ENCODE measurements at regions not wholly inside any gene's neighbourhood (a gene's known extent, or its start where the extent isn't known, plus 50 kb on each side); places are given as distances from the start of the nearest gene placed in this dataset.

DNA sequence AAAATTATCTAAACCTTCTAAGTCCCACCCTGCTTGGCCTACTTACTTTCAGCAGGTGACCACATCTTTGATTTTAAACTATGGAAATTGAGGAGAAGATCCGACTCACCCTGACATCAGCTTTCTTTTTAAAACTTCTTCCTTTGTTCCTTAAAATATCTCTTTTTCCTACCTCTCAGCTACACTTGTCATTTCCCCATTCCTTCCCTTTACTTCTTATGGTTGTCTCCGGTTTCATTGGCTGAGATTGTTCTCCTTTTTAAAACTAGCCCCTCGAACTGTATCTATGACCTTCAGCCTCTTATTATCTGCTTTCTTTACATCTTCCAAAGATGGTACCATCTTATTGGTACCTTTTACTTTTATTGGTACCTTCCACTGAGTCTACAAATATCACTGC lies 87.8 kb upstream of the NRIP1 start:
- DNase-seq = no peak

GRCh38 chr21:15159382-15160020 lies 94.7 kb upstream of the NRIP1 start:
- no peak for DNase-seq

- DNase-seq = no peak
Observed at GRCh38 chr21:15160136-15160535, 95.3 kb upstream of the NRIP1 start.

DNA sequence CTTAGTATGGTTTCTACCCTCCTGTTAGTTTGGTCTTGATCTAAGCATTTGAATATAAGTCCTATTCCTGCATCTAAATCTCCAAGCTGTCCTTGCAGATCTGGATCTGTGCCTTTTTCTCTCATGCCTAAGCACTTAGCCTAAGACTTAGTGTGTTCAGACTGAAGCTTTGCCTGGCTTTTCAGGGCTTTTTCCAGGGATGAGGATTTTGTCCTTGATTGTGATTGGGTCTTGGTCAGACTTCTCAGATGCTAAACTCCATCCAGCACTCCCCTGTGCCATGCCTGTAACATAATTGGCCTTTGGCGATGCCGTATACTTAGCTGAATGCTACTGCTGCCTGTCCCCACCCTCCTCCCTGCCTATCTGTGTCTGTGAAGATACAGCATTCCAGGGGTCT lies 98.1 kb upstream of the NRIP1 start:
- no peak for DNase-seq

- no peak for DNase-seq
Observed at GRCh38 chr21:15164273-15164672, 99.5 kb upstream of the NRIP1 start.

DNA sequence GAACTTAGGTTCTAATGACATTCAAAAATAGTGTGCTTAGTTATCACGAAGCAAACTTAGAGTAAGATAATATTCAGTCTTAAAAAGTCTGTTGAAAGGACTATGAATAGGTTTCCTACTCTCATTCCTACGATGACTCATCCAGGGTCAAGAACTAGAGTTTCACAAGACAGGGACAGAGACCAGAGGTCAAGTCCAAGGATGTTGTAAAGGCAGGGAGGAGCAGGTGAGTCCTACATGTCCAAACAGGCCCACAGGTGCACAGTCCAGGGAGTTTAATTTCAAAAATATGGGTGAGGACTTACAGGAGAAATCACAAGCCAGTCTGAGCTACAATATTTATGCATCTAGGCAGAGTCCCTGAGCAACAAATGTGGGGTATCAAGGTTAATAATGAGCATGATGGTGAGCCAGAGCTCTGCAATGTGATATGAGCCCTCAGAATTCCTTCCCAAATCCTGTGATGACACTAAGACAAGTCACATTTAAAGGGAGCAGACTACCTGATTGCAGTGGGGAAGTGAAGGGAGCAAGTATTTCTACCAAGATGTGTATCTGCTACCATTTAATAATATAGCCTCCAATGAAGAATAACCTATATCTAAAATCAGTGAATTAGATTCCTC lies 100.0 kb upstream of the NRIP1 start:
- no peak for DNase-seq

DNA sequence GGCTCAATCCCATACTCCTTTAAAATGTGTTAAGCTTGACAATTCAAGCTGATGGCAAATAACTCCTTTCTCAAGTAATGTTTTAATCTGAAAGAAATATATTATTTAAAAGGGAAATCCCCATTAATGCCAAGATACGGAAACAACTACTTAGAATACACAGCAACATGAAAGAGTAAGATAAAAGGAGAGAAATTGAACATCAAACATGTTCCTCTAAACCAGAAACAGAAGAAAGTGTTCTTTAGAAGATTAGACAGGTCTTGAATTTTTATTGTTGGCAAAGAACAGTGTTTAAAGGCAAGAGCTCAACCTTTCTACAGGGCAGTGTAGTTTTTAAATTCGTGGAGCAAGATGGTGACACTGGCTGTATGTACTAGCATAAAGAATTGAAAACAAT lies 105.8 kb upstream of the NRIP1 start:
- no peak for DNase-seq

DNA sequence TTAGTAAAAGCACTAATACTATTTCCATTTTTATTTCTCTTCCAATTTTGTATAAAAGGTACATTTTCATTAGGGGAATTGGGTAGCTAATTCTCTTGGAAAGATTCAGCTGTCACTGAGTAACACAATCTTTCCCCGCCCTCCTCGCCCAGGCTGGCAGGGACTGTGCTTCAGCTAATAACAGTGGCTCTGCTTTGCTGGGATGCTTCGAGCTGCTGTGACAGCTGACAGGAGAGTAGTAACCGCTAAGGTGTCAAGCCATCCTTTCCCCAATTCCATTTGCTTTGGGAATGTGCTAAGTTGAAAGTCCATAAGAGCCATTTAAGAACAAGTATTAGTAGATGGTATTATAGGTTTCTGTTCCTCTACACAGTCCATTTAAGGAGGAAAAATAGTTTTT lies 106.7 kb upstream of the NRIP1 start:
- DNase-seq = no peak

DNA sequence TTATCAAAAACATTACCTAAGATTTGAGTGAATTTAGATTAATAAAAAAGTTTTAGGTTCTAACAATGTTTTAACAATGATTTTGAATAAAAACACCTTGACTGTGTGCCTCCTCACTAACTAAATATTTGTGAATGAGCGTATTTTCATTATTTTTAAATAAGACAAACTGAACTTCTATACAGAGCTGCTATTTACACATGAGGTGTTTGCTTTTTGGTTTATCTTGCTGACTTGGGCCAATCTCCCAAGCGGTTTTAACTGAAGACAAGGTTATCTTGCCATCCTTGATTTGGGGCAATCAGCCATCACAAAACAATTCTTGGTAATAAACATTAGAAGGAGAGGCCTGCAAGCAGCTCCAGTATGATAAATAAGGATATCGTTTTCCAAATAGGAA lies 108.2 kb upstream of the NRIP1 start:
- DNase-seq = no peak

GRCh38 chr21:15174923-15175322 lies 110.1 kb upstream of the NRIP1 start:
- DNase-seq = no peak

- DNase-seq = no peak
Observed at GRCh38 chr21:15182731-15183130, 117.9 kb upstream of the NRIP1 start.

DNA sequence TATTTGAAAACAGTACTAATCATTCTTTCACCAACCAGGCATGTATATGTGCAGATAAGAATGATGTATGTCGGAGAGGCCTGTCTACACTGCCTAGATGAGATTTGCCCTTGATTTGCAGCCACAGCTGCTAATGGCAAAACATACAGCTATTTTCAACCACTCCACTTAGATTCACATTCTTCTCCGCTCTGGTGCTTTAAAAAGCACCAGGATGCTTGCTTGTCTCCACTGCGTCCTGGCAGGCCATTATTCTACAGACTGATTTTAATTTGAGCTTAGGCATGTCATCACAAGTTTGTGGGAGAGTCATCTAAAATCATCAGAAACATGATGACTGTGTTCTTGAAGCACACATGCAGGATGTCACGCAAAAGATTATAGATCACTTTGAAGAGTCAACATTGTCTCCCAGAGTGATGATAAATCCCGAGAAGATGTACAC lies 119.0 kb upstream of the NRIP1 start:
- no peak for DNase-seq

DNA sequence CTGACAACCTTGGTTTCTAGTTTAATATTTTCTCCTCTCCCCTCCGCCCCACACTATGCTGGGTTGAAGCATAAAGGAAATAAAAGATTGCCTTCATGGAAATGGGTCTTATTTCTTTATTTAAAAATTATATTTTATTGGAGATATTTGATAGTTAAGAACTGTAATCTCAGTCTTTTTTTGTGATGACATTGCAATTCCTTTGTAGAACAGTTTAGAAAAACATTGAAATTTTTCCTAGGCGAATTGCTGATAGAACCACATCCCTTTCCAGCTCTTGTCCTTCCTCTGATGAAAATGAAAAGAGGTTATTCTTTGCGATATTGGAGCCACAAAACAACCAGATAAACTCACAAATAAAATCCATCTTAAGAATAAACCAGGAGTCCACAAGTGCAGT lies 125.6 kb upstream of the NRIP1 start:
- no peak for DNase-seq

- DNase-seq = no peak
Observed at GRCh38 chr21:15190837-15191236, 126.0 kb upstream of the NRIP1 start.

DNA sequence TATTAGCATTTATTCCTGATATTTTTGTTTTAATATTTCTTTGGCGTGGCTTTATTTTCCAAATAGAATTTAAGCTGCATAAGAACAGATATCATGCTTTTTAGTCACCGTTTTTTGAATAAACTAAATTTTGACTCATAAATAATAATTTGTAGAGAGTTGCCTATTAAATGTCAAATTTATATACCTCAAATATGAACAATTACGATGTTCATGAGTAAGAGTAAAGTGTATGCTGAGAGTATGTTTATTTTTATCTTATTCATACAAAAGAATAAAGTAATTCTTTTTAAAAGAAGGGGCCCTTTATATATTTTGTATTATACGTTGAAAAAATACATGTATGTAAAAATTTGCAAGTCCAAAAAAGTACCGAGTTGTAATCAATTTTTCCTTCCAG lies 126.5 kb upstream of the NRIP1 start:
- DNase-seq = no peak

- no peak for DNase-seq
Observed at GRCh38 chr21:15192243-15192642, 127.4 kb upstream of the NRIP1 start.

- DNase-seq = no peak
Observed at GRCh38 chr21:15193937-15194336, 129.1 kb upstream of the NRIP1 start.

GRCh38 chr21:15195104-15195503 lies 130.3 kb upstream of the NRIP1 start:
- DNase-seq = no peak

- no peak for DNase-seq
Observed at GRCh38 chr21:15195768-15196167, 131.0 kb upstream of the NRIP1 start.

DNA sequence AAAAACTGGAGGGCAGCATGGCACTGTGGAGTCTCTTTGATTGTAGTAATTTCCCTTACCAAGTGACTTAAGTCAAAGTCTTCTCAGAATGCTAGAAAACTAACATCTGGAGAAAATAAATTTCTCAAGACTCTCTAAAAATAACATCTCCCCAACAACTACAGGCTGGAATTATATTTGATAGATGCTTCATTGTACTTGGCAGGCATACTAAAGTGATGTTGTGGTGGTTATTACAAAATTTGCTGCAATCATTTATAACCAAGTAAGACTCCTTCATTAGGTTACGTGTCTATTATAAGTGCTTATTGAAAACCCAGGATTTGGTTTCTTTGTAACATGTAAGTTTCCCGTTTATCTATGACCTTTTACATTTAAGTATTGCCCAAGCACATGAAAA lies 132.9 kb upstream of the NRIP1 start:
- DNase-seq = no peak

DNA sequence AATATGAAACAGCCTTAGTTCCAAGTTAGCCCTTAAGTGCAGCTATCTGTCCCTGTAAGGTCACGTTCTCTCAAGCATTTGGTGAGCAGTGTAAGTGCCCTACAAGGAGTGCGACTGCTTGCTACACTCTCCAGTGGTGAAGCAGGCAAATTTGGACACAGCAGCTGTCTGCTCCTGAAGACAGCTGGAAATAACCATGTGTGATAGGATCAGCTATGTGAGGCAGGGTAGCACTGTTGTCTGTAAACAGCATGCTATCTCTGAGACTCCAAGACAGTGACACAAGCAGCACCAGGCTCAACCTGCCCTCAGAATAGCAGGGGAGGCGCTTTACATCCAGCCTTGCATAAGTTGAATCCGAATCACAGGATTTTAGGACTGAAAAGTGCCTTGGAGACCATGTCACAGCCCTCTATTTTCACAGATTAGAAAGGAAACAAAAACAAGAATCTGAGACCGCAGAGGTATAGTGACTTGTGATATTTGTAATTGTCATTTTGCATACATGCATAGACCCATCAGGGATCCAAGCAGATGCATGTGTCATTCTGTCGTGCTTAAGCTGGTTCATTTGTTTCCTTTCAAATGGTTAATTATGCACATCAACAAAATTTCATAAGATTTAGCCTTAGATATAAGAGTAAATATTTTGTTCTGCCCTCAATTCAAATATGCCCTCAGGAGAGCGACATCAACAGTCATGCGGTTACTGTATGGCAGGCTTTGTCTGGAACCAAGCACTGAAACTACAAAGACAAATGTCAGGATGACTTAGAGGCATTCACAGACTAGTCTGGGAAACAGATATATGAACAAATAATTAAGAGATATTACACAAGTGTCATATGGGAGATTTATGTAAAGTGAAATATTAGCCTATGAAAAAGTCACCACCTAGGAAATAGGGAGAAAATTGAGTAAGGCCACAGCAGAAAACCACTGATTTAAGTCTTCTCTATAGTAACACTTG lies 134.9 kb upstream of the NRIP1 start:
- no peak for DNase-seq

DNA sequence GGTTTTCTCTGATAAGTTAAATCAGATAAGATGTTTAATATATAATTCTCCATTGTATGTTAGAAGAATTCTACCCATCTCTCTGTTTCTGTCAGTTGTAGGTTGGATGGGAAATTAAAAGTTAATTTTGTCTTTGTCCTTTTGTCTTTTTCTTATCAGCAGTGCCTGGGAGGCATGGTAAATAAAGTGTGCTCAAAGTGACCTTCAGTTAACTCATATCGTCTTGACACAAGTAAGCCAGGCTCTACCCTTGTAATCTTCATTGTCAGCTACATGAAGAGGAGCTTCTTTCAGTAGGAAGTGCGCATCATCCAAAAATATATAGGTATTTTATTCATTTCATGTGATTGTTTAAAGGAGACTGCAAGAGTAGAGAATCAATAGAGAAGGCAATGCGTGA lies 138.9 kb upstream of the NRIP1 start:
- DNase-seq = no peak

GRCh38 chr21:15204140-15204969 lies 139.6 kb upstream of the NRIP1 start:
- no peak for DNase-seq

Data from activated T-cell treated with anti-CD3 and anti-CD28 coated beads, Interleukin-2, amount 50 U/mL, for 48 hours (primary cell).